DOHH2 (cell line): ENCODE measurements at regions not wholly inside any gene's neighbourhood (a gene's known extent, or its start where the extent isn't known, plus 50 kb on each side); places are given as distances from the start of the nearest gene placed in this dataset.

ENCODE experiments used
- H3F3A ChIP-seq: fragments of 200-600 bp; sonication (generic), shearing (Covaris generic); 2 replicates; pipeline ENCODE4 v1.6.0; 2016; ENCODE audit warnings: antibody characterized with exemption, mild to moderate bottlenecking; ENCODE audit not compliant: control insufficient read depth, insufficient read depth
- H3K27ac ChIP-seq: fragments of 200-600 bp; sonication (generic); 2 replicates; pipeline ENCODE4 v1.5.1; 2014; ENCODE audit warnings: low read depth, mild to moderate bottlenecking, low read length, moderate library complexity
- H3K27me3 ChIP-seq: fragments of 200-600 bp; sonication (generic); 2 replicates; pipeline ENCODE4 v1.6.1; 2014; ENCODE audit warnings: mild to moderate bottlenecking, low read length, mixed read lengths; ENCODE audit not compliant: control insufficient read depth
- H3K36me3 ChIP-seq: fragments of 200-600 bp; sonication (generic); 2 replicates; pipeline ENCODE4 v1.6.1; 2014; ENCODE audit warnings: mild to moderate bottlenecking, low read length, moderate library complexity, mixed read lengths; ENCODE audit not compliant: control insufficient read depth
- H3K4me1 ChIP-seq: fragments of 200-600 bp; sonication (generic); 2 replicates; pipeline ENCODE4 v1.6.1; 2014; ENCODE audit warnings: mild to moderate bottlenecking, low read length, mixed read lengths; ENCODE audit not compliant: control insufficient read depth
- H3K4me2 ChIP-seq: fragments of 200-600 bp; sonication (generic); 2 replicates; pipeline ENCODE4 v1.6.0; 2014; ENCODE audit warnings: mild to moderate bottlenecking, low read length, moderate library complexity
- H3K4me3 ChIP-seq: fragments of 200-600 bp; sonication (generic); 2 replicates; pipeline ENCODE4 v1.5.1; 2014; ENCODE audit warnings: mild to moderate bottlenecking, low read length, mixed read lengths
- H3K79me2 ChIP-seq: fragments of 200-600 bp; sonication (generic); 2 replicates; pipeline ENCODE4 v1.6.1; 2014; ENCODE audit warnings: mild to moderate bottlenecking, low read length, mixed read lengths; ENCODE audit not compliant: control insufficient read depth
- H3K9me2 ChIP-seq: fragments of 200-600 bp; sonication (generic); replicated peaks from 2 replicates; pipeline ENCODE4 v1.6.1; 2014; ENCODE audit warnings: mild to moderate bottlenecking, low read length, mixed read lengths; ENCODE audit not compliant: control insufficient read depth
- H3K9me3 ChIP-seq: fragments of 200-600 bp; sonication (generic); 2 replicates; pipeline ENCODE4 v1.6.1; 2014; ENCODE audit warnings: antibody characterized with exemption, low read length, mixed read lengths; ENCODE audit not compliant: control insufficient read depth, insufficient read depth
- H4K20me1 ChIP-seq: fragments of 200-600 bp; sonication (generic); 2 replicates; pipeline ENCODE4 v1.6.0; 2014; ENCODE audit warnings: low read depth, mild to moderate bottlenecking, antibody characterized with exemption, low read length, moderate library complexity; ENCODE audit not compliant: control insufficient read depth, insufficient read depth
- EZH2phosphoT487 ChIP-seq: fragments of 200-600 bp; sonication (generic); IDR thresholded peaks from 2 replicates; pipeline ENCODE4 v1.6.1; 2017; ENCODE audit warnings: borderline replicate concordance, mild to moderate bottlenecking, antibody characterized with exemption, low read length, moderate library complexity, mixed read lengths
- TF ChIP-seq, protein P1 (sequence below): fragments of 200-600 bp; sonication (generic); IDR thresholded peaks from one replicate; pipeline ENCODE4 v1.5.1; 2014; ENCODE audit warnings: antibody characterized with exemption, mild to moderate bottlenecking, low read depth, low read length; ENCODE audit not compliant: poor library complexity, severe bottlenecking

DNA sequence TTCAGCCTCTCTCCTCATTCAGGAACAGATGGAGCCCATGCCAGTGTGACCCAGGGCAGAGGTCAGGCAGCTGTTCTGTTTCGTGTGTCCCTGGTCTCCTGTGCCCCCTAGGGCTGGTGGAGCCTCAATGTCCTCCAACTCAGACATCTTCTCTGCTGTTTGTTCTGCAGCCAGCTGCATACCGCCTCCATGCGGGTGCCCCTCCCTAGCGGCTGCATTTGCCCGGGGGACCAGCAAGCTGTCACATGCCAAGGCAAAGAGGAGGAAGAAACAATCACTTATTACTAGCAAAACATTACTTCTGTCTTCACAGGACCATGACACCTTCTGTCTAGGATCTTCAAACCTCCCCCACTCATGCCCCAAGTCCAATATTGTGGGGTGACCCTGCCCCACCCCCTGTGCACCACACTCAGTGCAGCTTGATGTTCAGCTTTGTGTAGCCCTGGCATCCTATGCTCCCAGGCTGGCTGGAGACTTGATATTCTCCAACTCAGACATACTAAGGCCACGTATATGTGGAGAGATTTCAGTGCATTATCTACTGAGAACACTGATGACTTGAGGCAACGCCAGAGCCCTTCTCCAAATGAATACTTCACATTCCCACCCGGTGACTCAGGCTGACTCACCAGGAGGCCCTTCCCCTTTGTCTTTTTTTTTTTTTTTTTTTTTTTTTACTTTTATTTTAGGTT lies 188.9 kb downstream of the SKIDA1 start:
- Histone ChIP-seq H3F3A (no peaks in the 10 kb centered on the region), H3K9me2 (no peaks in the 10 kb centered on the region), H3K4me1 (no peaks in the 10 kb centered on the region), H3K36me3 (no peaks in the 10 kb centered on the region), H3K27ac (no peak overlapping the region), H3K79me2 (no peaks in the 10 kb centered on the region), H3K4me3 (no peak overlapping the region), H3K9me3 (no peaks in the 10 kb centered on the region), H4K20me1 (no peaks in the 10 kb centered on the region), H3K4me2 (no peak overlapping the region), H3K27me3 (no peaks in the 10 kb centered on the region)
- no peak for TF ChIP-seq EZH2phosphoT487
- TF ChIP-seq, protein P1, sequence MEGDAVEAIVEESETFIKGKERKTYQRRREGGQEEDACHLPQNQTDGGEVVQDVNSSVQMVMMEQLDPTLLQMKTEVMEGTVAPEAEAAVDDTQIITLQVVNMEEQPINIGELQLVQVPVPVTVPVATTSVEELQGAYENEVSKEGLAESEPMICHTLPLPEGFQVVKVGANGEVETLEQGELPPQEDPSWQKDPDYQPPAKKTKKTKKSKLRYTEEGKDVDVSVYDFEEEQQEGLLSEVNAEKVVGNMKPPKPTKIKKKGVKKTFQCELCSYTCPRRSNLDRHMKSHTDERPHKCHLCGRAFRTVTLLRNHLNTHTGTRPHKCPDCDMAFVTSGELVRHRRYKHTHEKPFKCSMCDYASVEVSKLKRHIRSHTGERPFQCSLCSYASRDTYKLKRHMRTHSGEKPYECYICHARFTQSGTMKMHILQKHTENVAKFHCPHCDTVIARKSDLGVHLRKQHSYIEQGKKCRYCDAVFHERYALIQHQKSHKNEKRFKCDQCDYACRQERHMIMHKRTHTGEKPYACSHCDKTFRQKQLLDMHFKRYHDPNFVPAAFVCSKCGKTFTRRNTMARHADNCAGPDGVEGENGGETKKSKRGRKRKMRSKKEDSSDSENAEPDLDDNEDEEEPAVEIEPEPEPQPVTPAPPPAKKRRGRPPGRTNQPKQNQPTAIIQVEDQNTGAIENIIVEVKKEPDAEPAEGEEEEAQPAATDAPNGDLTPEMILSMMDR: no peak

DNA sequence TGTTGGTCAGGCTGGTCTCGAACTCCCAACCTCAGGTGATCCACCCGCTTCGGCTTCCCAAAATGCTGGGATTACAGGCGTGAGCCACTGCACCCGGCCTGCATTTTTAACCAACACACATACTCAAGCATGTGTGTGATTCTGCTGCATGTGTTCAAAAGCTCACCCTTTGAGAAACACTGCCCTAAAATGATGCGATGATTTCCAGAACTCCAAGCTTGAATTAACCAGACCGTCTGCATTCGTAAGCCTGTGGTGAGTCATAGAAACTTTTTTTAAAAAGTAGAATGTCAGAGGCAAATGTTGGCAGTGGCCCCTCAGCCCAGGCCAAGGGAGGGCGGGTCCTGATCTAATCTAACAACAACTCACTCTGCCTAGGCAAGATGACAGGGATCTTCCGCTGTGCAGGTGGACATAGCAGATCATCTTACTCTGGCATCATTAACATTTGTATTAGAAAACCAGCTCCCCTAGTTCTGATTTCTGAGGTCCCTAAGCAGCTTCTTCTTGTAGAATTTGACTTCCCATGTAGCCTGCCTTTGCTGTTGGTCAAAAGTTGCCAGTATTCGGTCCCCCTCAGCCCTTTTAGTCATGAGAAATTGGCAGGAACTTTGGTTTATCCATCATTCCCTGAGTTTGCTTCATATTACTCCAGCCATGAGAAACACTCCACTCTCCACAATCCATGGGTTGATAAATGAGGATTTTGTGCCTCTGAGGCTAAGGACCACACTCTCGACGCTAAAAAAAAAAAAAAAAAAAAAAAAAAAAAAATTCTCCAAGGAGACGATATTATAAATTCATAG lies 190.4 kb downstream of the SKIDA1 start:
- no peaks in the 10 kb centered on the region for H3K27me3 ChIP-seq
- no peak for TF ChIP-seq EZH2phosphoT487
- TF ChIP-seq, protein P1: no peak

DNA sequence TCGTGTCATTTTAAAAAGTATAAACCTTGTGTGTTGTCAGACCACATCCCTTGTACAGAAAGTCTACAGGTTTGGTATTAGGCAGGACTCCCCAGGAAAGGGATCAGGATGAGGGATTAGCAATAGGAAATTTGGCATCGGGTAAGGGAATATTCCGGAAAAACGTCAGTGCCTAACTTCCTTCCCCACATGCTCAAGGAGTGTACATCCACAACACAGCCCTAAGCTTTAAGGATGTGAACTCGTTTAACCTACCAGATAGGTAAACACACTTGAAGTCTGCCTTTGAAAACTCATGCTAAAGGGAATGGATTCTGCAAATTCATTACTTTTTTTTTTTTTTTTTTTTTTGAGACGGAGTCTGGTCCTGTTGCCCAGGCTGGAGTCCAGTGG lies 194.9 kb downstream of the SKIDA1 start:
- no peaks in the 10 kb centered on the region for H3F3A ChIP-seq
- no peak overlapping the region for H3K4me2 ChIP-seq
- H3K4me1 ChIP-seq: no peaks in the 10 kb centered on the region
- no peaks in the 10 kb centered on the region for H3K9me2 ChIP-seq
- no peaks in the 10 kb centered on the region for H3K79me2 ChIP-seq
- no peaks in the 10 kb centered on the region for H3K9me3 ChIP-seq
- no peaks in the 10 kb centered on the region for H3K36me3 ChIP-seq
- no peaks in the 10 kb centered on the region for H3K27me3 ChIP-seq
- no peaks in the 10 kb centered on the region for H4K20me1 ChIP-seq
- no peak overlapping the region for H3K27ac ChIP-seq
- no peak for TF ChIP-seq EZH2phosphoT487
- TF ChIP-seq, protein P1: no peak
- no peak overlapping the region for H3K4me3 ChIP-seq

More for the DNA sequence above, 190.4 kb downstream of the SKIDA1 start:
- no peaks in the 10 kb centered on the region for H3K4me1 ChIP-seq
- no peaks in the 10 kb centered on the region for H4K20me1 ChIP-seq
- H3K9me3 ChIP-seq: no peaks in the 10 kb centered on the region
- H3K4me2 ChIP-seq: no peak overlapping the region
- H3K27ac ChIP-seq: no peak overlapping the region
- no peaks in the 10 kb centered on the region for H3F3A ChIP-seq
- no peaks in the 10 kb centered on the region for H3K79me2 ChIP-seq
- H3K4me3 ChIP-seq: no peak overlapping the region
- H3K36me3 ChIP-seq: no peaks in the 10 kb centered on the region
- H3K9me2 ChIP-seq: no peaks in the 10 kb centered on the region
